Frontal cortex (tissue), 3 donors: ENCODE measurements at regions not wholly inside any gene's neighbourhood (a gene's known extent, or its start where the extent isn't known, plus 50 kb on each side); places are given as distances from the start of the nearest gene placed in this dataset.
"Not testable (repeated sequence)": the region's sequence is repeated elsewhere in the genome, so short reads cannot be mapped to it uniquely, and the experiment has no call there.

Experiments used
- DNase-seq, 2 donors: peaks; one replicate each; pipeline ENCODE4 v3.0.0; 2012; ENCODE audit warnings: low spot score in 2 of 2
- FAIRE-seq: peaks from 2 replicates; lab custom pipeline; 2012; peaks lifted over from hg19 to GRCh38; lab: Jason Lieb, UNC
- donor health status: control.
- donor health status: control.
- donor health status: control.

DNA sequence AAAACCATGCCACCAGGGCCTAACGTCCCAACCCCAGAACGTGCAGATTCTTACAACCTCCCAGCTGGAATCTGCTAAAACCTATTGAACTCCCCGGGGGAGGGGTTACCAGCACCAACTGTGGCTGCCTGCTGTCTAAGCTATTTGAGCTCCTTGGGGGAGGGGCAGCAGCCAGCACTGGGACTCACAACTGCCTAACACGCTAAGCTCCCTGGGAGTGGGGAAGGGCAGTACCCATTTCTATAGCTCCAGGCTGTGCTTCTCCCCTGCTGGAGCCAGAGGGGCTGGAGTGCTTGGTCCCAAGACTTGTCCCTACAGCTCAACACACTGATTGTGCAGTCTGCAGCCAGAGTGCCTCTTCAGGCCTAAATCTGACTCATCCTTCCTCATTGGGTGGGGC is 459.8 kb upstream of the FGF16 start:
- DNase-seq: no peak
- no peak for FAIRE-seq

DNA sequence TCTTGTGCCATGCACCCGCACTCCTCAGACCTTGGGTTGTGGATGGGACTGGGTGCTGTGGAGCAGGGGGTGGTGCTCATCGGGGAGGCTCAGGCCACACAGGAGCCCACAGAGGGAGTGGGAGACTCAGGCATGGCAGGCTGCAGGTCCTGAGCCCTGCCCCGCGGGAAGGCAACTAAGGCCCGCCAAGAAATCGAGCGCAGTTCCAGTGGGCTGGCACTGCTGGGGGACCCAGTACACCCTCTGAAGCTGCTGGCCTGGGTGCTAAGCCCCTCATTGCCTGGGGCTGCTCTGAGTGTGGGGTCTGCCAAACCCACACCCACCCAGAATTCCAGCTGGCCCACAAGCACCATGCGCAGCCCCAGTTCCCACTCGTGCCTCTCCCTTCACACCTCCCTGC is 450.5 kb upstream of the FGF16 start:
- FAIRE-seq: no peak
- DNase-seq: no peak

GRCh38 chrX:77003530-77003929 is 443.7 kb upstream of the FGF16 start:
- DNase-seq: no peak
- FAIRE-seq: no peak

DNA sequence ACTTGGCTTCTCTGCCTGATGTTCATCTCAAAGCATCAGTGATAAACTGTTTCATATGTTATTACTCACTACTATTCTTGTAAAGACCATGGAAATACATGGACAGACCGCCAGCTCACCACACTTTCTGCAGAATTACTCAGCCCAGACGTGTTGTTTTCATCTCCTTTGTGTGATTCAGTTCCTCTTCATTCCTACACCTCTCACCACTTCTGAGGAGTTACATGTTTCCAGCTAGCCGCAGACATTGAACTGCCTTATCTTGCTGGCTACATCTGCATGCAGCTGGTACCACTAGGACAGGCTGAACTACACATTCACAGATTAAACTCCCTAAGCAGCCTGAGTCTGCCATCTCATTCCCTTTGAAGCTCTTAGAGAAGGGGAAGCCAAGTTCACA is 443.2 kb upstream of the FGF16 start:
- no peak for DNase-seq
- no peak for FAIRE-seq

GRCh38 chrX:77009691-77010090 is 437.5 kb upstream of the FGF16 start:
- DNase-seq (no peak), FAIRE-seq (no peak)

GRCh38 chrX:77014377-77015372 is 432.5 kb upstream of the FGF16 start:
- DNase-seq: peak; percentile 16 to 24

DNA sequence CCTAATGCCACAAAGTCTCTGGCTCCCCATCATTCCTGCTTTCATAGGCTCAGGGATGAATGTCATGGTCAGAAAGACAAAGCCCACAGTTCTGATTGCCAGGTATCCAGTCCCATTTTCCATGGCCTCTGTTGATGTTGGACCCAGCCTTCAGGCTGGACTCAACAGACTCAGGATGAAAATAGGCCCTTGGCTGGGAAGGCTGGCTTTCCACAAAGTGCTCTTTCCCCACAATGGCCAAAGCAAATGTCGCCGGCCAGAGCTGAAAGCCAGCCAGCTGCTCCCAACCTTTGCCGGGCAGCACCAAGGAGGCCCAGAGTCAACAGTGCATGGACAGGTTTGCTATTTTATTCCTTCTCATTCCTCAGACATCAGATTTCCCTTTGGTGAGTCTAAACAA is 430.1 kb upstream of the FGF16 start:
- no peak for DNase-seq

More at GRCh38 chrX:77014377-77015372, 432.5 kb upstream of the FGF16 start:
- FAIRE-seq: peak; percentile 50

GRCh38 chrX:77046180-77046810 is 400.9 kb upstream of the FGF16 start:
- not testable (repeated sequence) for DNase-seq, FAIRE-seq

More for the DNA sequence above, 430.1 kb upstream of the FGF16 start:
- no peak for FAIRE-seq

DNA sequence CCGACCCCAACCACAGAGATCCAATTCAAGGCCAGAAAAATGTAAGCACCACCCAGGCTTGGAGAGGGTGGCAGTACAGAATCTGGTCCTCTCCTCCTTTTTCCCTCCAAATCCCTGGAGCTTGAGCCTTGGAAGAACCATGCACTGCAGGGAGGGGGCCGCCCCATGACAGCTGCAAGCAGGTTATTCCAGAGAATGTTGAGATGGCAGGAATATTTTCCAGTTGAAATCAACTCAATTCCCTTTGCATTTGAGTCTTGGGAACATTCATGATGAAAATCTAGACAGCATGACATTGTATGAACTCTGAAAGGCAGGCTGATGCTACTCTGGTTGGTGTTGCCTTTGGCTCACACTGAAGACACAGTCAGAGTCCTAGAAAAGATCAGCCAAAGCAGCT is 386.6 kb upstream of the FGF16 start:
- DNase-seq: no peak
- no peak for FAIRE-seq

- DNase-seq (no peak), FAIRE-seq (no peak)
These were observed 386.2 kb upstream of the FGF16 start for GRCh38 chrX:77061022-77061421.

DNA sequence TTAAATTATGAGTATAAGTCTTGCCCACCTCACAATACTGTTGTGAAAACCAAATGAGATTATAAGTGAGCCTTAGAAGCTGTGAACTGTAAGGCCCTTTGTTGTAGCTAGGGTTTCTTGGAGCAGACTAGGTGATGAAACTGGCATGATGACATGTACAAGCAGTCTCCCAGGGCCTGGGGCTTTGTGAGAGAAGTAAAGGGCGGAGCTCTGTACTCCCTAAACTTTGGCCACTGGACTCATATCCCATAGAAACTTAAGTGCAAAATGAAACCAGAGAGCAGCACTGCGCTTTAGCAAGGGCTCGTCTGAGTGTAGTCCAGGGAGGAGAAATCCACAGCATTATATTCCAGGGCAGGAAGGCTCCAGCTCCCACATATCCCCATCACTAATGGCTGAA is 385.6 kb upstream of the FGF16 start:
- FAIRE-seq (no peak), DNase-seq (no peak)

DNA sequence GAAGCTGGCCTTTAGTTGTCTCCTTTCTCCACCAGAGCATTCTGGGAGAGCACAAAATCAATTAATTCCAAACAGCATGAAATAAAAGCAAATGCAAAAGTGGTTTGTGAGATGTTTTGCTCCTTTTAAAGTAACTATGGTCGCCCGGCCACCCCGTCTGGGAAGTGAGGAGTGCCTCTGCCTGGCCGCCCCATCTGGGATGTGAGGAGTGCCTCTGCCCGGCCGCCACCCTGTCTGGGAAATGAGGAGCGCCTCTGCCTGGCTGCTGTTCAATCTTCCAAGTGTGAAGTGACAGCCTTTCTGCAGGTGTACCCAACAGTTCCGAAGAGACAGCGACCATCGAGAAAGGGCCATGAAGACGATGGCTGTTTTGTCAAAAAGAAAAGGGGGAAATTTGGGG is 381.3 kb upstream of the FGF16 start:
- DNase-seq (no peak), FAIRE-seq (no peak)

DNA sequence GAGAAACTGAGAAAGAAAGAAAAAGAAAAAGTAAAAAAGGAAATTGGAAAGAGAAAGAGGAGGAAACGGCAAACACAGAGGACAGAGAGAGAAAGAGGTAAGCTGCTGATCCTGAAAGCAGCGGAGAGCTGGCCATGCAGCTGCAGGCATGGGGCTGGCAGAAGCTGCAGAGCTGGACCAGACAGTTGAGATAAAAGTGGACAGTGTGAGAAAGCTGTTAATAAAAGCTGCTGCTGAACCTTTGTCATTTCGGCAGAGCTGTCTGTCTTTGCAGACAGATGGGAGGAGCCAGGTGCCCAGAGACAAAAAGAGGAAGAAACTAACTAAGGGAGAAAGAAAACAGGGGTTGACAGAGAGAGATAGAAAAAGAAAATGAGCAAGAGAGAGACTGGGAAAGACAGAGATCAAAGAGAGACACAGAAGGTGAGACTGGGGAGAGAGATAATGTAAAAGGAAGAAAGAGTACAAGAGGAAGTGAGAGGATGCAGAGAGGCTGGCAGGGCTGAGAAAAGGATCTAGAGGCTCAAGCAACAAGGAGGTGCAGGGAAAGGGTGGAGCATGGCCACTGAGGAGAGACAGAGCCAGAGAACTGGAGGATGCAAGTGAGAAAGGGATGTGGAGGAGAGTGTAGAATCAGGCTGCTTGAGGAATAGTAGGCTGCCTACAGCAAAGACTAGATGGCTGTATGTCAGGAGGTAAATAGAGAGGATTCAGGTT is 376.8 kb upstream of the FGF16 start:
- FAIRE-seq: no peak
- no peak for DNase-seq

DNA sequence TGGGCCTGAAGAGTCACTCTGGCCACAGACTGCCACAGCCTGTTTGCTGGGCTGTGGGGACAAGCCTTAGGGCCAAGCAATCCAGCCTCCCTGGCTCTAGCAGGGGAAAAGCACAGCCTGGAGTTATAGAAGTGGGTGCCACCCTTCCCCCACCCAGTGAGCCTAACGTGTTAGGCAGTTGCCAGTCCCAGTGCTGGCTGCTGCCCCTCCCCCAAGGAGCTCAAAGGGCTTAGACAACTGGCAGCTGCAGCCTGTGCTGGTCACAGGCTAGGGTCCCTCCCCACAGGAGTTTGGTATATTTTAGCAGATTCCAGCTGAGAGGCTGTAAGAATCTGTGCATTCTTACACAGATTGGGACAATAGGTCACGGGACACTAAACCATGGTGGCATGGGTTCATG is 370.3 kb upstream of the FGF16 start:
- no peak for DNase-seq
- FAIRE-seq: no peak

DNA sequence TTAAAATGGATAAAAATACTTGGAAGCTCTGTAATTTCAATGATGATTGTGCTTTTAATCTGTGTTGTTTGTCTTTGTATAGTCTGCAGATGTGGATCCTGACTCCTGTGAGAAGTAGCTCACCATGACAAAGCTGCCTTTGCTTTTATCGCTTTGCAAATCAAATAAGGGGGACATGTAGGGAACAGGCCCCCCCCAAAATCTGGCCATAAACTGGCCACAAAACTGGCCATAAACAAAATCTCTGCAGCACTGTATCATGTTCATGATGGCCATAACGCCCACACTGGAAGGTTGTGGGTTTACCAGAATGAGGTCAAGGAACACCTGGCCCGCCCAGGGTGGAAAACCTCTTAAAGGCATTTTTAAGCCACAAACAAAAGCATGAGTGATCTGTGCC is 366.0 kb upstream of the FGF16 start:
- not testable (repeated sequence) for FAIRE-seq, DNase-seq

GRCh38 chrX:77085372-77085771 is 361.8 kb upstream of the FGF16 start:
- no peak for DNase-seq
- FAIRE-seq: no peak

DNA sequence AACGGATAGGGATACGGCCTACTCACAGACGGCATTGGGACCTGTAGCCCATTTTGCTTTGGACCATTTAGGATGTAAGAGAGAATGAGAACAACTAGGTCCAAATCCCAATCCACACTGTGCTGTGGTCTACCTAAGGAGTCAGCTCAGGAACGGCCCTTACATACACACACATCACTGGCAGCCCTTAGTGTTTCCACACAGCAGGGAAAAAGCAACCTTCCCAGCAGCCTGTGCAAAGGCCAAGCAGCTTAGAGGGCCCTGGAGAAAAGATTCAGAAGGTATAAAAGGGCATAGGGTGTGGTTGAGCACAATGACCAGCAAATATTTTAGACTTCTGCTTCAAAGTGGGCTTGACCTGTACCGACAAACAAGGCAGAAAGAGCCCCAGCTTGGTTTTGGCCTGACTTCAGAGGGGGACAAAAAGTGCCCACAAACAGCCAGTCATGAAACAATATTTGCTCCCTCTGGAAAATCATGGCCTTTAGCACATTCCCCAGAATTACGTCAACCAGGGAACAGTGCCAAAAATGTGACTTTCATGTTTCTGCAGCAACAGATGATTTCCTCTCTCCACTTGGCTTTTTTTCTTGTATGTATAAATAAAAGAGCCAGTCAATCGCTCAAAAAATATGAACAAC is 359.5 kb upstream of the FGF16 start:
- DNase-seq (no peak), FAIRE-seq (no peak)

DNA sequence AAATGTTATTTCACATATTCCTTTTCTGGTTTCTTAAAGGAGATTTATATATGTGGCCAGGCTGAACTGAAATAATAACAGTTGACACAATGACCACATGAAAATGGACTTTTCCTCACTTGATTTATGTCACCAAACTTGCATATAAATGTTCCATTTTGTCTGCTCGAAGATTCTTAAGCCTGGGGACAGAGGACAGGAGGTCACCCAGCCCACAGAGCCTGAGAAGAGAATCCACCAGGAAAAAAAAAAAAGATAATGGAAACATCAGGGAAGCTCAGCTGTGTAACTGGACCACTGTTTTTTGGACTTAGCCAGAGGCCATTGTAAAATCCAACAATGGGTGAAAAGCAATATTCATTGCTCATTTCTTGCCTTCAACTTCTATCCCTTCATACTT is 359.0 kb upstream of the FGF16 start:
- no peak for FAIRE-seq
- DNase-seq: no peak

- FAIRE-seq (no peak), DNase-seq (no peak)
These were observed 332.7 kb upstream of the FGF16 start for GRCh38 chrX:77114501-77114900.

DNA sequence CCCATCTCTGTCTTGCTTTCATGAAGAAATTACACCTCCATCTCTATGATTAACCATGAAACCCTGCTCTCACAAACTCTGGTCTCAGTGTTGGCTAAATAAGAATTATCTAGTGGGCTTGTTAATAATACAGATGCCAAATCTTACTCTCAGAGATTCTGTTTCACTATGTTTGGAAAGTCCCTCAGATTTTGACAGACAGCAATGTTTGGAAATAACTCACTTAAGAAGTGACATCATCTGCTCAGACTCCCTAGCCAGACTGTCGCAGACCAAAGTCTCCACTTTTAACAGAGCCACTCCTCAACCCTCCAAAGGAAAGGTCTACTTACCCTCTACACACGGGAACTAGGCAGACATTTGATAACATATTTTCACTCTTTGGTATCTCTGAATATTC is 328.5 kb upstream of the FGF16 start:
- DNase-seq: no peak

More for the DNA sequence above, 328.5 kb upstream of the FGF16 start:
- no peak for FAIRE-seq
